ENCODE measurements at regions not wholly inside any gene's neighbourhood (a gene's known extent, or its start where the extent isn't known, plus 50 kb on each side); places are given as distances from the start of the nearest gene placed in this dataset.

DNA sequence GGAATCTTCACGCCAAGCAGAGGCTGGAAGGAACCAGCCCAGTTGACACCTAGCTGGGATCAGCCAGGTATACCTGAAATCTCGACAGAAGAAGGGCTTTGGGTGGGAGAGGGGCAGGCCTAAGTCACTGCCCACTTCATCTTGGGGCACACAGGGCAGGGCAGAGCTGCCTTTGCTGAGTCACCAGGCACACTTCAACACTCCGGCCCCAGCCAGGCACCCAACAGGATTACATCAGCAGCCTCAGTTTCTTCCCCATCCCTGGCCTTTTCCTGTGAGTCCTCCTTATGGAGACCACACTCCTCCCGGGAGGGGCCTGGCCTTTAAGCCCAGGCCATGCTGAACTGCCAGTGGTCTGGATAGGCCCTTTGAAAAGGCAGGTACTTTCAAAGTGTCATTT, 201.7 kb upstream of the HS6ST1 start:
- TF ChIP-seq, protein P1, sequence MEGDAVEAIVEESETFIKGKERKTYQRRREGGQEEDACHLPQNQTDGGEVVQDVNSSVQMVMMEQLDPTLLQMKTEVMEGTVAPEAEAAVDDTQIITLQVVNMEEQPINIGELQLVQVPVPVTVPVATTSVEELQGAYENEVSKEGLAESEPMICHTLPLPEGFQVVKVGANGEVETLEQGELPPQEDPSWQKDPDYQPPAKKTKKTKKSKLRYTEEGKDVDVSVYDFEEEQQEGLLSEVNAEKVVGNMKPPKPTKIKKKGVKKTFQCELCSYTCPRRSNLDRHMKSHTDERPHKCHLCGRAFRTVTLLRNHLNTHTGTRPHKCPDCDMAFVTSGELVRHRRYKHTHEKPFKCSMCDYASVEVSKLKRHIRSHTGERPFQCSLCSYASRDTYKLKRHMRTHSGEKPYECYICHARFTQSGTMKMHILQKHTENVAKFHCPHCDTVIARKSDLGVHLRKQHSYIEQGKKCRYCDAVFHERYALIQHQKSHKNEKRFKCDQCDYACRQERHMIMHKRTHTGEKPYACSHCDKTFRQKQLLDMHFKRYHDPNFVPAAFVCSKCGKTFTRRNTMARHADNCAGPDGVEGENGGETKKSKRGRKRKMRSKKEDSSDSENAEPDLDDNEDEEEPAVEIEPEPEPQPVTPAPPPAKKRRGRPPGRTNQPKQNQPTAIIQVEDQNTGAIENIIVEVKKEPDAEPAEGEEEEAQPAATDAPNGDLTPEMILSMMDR (IDR thresholded peaks at IDR 0.05), result no peak
- no peak for TF ChIP-seq POLR2A (IDR thresholded peaks at IDR 0.05)
